DOHH2 (cell line): ENCODE measurements at regions not wholly inside any gene's neighbourhood (a gene's known extent, or its start where the extent isn't known, plus 50 kb on each side); places are given as distances from the start of the nearest gene placed in this dataset.

Experiments used
- H3F3A ChIP-seq: fragments of 200-600 bp; sonication (generic), shearing (Covaris generic); 2 replicates; pipeline ENCODE4 v1.6.0; 2016; ENCODE audit warnings: antibody characterized with exemption, mild to moderate bottlenecking; ENCODE audit not compliant: control insufficient read depth, insufficient read depth
- H3K27ac ChIP-seq: fragments of 200-600 bp; sonication (generic); 2 replicates; pipeline ENCODE4 v1.5.1; 2014; ENCODE audit warnings: low read depth, mild to moderate bottlenecking, low read length, moderate library complexity
- H3K27me3 ChIP-seq: fragments of 200-600 bp; sonication (generic); 2 replicates; pipeline ENCODE4 v1.6.1; 2014; ENCODE audit warnings: mild to moderate bottlenecking, low read length, mixed read lengths; ENCODE audit not compliant: control insufficient read depth
- H3K36me3 ChIP-seq: fragments of 200-600 bp; sonication (generic); 2 replicates; pipeline ENCODE4 v1.6.1; 2014; ENCODE audit warnings: mild to moderate bottlenecking, low read length, moderate library complexity, mixed read lengths; ENCODE audit not compliant: control insufficient read depth
- H3K4me1 ChIP-seq: fragments of 200-600 bp; sonication (generic); 2 replicates; pipeline ENCODE4 v1.6.1; 2014; ENCODE audit warnings: mild to moderate bottlenecking, low read length, mixed read lengths; ENCODE audit not compliant: control insufficient read depth
- H3K4me2 ChIP-seq: fragments of 200-600 bp; sonication (generic); 2 replicates; pipeline ENCODE4 v1.6.0; 2014; ENCODE audit warnings: mild to moderate bottlenecking, low read length, moderate library complexity
- H3K4me3 ChIP-seq: fragments of 200-600 bp; sonication (generic); 2 replicates; pipeline ENCODE4 v1.5.1; 2014; ENCODE audit warnings: mild to moderate bottlenecking, low read length, mixed read lengths
- H3K79me2 ChIP-seq: fragments of 200-600 bp; sonication (generic); 2 replicates; pipeline ENCODE4 v1.6.1; 2014; ENCODE audit warnings: mild to moderate bottlenecking, low read length, mixed read lengths; ENCODE audit not compliant: control insufficient read depth
- H3K9me2 ChIP-seq: fragments of 200-600 bp; sonication (generic); replicated peaks from 2 replicates; pipeline ENCODE4 v1.6.1; 2014; ENCODE audit warnings: mild to moderate bottlenecking, low read length, mixed read lengths; ENCODE audit not compliant: control insufficient read depth
- H3K9me3 ChIP-seq: fragments of 200-600 bp; sonication (generic); 2 replicates; pipeline ENCODE4 v1.6.1; 2014; ENCODE audit warnings: antibody characterized with exemption, low read length, mixed read lengths; ENCODE audit not compliant: control insufficient read depth, insufficient read depth
- H4K20me1 ChIP-seq: fragments of 200-600 bp; sonication (generic); 2 replicates; pipeline ENCODE4 v1.6.0; 2014; ENCODE audit warnings: low read depth, mild to moderate bottlenecking, antibody characterized with exemption, low read length, moderate library complexity; ENCODE audit not compliant: control insufficient read depth, insufficient read depth
- EZH2phosphoT487 ChIP-seq: fragments of 200-600 bp; sonication (generic); IDR thresholded peaks from 2 replicates; pipeline ENCODE4 v1.6.1; 2017; ENCODE audit warnings: borderline replicate concordance, mild to moderate bottlenecking, antibody characterized with exemption, low read length, moderate library complexity, mixed read lengths
- TF ChIP-seq, protein P1 (sequence below): fragments of 200-600 bp; sonication (generic); IDR thresholded peaks from one replicate; pipeline ENCODE4 v1.5.1; 2014; ENCODE audit warnings: antibody characterized with exemption, mild to moderate bottlenecking, low read depth, low read length; ENCODE audit not compliant: poor library complexity, severe bottlenecking

DNA sequence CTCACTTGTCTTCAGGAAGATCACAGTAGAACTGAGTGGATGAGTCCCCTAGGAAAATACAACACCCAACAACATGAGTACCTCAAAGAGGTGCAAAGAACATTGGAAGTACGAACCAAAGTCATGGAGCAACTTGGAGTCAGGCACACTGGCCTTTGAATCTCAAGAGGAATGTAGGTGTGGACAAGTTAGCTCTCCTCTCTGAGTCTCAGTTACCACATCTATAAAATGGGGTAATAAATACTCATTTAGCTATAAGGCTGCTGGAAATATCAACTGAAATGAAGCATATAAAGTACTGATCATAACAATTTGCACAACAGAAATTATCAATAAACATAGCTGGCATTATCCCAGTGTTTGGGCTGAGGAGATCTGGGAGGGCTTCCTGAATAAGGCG is 96.7 kb upstream of the JUN start:
- TF ChIP-seq, protein P1, sequence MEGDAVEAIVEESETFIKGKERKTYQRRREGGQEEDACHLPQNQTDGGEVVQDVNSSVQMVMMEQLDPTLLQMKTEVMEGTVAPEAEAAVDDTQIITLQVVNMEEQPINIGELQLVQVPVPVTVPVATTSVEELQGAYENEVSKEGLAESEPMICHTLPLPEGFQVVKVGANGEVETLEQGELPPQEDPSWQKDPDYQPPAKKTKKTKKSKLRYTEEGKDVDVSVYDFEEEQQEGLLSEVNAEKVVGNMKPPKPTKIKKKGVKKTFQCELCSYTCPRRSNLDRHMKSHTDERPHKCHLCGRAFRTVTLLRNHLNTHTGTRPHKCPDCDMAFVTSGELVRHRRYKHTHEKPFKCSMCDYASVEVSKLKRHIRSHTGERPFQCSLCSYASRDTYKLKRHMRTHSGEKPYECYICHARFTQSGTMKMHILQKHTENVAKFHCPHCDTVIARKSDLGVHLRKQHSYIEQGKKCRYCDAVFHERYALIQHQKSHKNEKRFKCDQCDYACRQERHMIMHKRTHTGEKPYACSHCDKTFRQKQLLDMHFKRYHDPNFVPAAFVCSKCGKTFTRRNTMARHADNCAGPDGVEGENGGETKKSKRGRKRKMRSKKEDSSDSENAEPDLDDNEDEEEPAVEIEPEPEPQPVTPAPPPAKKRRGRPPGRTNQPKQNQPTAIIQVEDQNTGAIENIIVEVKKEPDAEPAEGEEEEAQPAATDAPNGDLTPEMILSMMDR: no peak
- TF ChIP-seq EZH2phosphoT487: no peak
- Histone ChIP-seq H4K20me1 (no peaks in the 10 kb centered on the region), H3K9me3 (no peaks in the 10 kb centered on the region), H3K4me1 (no peaks in the 10 kb centered on the region), H3K9me2 (no peaks in the 10 kb centered on the region), H3K27ac (no peak overlapping the region), H3K27me3 (peaks cover 9% of the 10 kb centered on the region), H3K79me2 (no peaks in the 10 kb centered on the region), H3K4me3 (no peak overlapping the region), H3K4me2 (no peak overlapping the region), H3F3A (no peaks in the 10 kb centered on the region), H3K36me3 (no peaks in the 10 kb centered on the region)

DNA sequence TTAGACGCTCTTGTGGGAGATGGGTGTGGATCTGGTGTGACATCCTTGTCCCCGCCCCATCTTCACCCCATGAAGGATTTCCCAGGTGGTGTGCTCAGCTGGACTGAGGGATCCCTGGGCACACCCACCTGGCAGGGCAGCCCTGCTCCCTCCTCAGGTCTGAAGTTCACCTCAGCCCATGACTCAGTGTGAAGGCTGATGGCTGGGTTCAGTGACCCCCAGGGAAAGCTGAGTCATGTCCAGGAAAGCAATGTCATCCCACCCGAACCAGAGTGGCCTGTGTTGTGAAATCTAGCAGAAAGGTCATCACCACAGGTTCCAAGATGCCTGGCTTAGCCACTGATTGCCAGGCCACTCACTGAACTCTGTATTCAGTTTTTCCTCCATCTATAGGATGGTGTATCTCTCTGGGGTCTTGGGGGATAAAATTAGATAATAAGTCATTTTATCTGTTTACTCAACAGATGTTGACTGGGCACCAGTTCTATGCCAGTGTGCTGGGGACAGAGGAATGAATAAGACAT is 97.7 kb upstream of the JUN start:
- no peaks in the 10 kb centered on the region for H4K20me1 ChIP-seq
- no peaks in the 10 kb centered on the region for H3F3A ChIP-seq
- H3K9me3 ChIP-seq: no peaks in the 10 kb centered on the region
- no peaks in the 10 kb centered on the region for H3K4me1 ChIP-seq
- peaks cover 9% of the 10 kb centered on the region for H3K27me3 ChIP-seq
- H3K4me2 ChIP-seq: no peak overlapping the region
- TF ChIP-seq EZH2phosphoT487: no peak
- TF ChIP-seq, protein P1: no peak
- no peaks in the 10 kb centered on the region for H3K36me3 ChIP-seq
- H3K79me2 ChIP-seq: no peaks in the 10 kb centered on the region
- H3K9me2 ChIP-seq: no peaks in the 10 kb centered on the region
- H3K27ac ChIP-seq: no peak overlapping the region
- no peak overlapping the region for H3K4me3 ChIP-seq

DNA sequence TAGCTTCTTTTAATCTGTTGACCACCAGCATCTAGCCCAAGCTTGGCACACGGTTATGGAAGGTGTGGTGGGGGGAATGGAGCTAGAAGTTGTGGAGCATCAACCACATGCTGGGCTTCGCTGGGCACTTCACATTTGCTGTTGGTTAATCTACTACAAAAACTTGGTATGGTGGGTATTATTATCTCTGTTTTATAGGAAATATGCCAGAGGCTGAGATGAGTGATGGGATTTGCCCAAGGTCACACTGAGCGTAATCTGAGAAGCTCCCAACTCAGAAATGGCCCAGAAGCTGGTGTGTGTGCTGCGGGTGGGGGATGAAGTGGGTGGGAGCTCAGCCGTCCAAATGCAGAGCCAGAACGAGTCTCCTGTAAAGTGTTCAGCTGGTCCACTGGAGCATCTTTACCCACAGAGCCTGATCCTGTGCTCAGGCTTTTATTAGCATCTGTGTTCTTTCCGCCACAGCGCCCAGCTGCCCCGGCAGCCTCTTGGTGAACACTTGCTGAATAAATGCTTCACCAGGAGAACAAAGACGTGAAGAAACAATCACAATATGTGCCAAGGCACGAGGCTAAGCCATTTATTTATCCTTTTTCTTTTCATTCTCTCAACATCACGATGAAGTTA is 98.6 kb upstream of the JUN start:
- Histone ChIP-seq H3K27ac (no peak overlapping the region), H3K27me3 (peaks cover 9% of the 10 kb centered on the region), H3K79me2 (no peaks in the 10 kb centered on the region), H3K4me3 (no peak overlapping the region), H3K36me3 (no peaks in the 10 kb centered on the region), H3K9me3 (no peaks in the 10 kb centered on the region), H3F3A (no peaks in the 10 kb centered on the region), H4K20me1 (no peaks in the 10 kb centered on the region), H3K4me2 (no peak overlapping the region), H3K9me2 (no peaks in the 10 kb centered on the region), H3K4me1 (no peaks in the 10 kb centered on the region)
- no peak for TF ChIP-seq EZH2phosphoT487
- TF ChIP-seq, protein P1: no peak
